Karpas-422 (cell line): ENCODE measurements at regions not wholly inside any gene's neighbourhood (a gene's known extent, or its start where the extent isn't known, plus 50 kb on each side); places are given as distances from the start of the nearest gene placed in this dataset.

ENCODE experiments used
- DNase-seq: peaks from one replicate; pipeline ENCODE4 v3.0.0-alpha.2; 2015
- H2AFZ ChIP-seq: fragments of 200-600 bp; sonication (generic); 2 replicates; pipeline ENCODE4 v1.6.1; 2014; ENCODE audit warnings: antibody characterized with exemption, low read length, mixed read lengths
- H3K27ac ChIP-seq: fragments of 200-600 bp; sonication (generic); 2 replicates; pipeline ENCODE4 v1.5.1; 2014; ENCODE audit warnings: mild to moderate bottlenecking, low read length, moderate library complexity
- H3K27me3 ChIP-seq: fragments of 200-600 bp; sonication (generic); 2 replicates; pipeline ENCODE4 v1.6.1; 2014; ENCODE audit warnings: low read length, mixed read lengths
- H3K36me3 ChIP-seq: fragments of 200-600 bp; sonication (generic); 2 replicates; pipeline ENCODE4 v1.6.1; 2014; ENCODE audit warnings: low read length, mixed read lengths; ENCODE audit not compliant: insufficient read depth
- H3K4me1 ChIP-seq: fragments of 200-600 bp; sonication (generic); 2 replicates; pipeline ENCODE4 v1.6.1; 2014; ENCODE audit warnings: mild to moderate bottlenecking, low read length, mixed read lengths
- H3K4me2 ChIP-seq: fragments of 200-600 bp; sonication (generic); 2 replicates; pipeline ENCODE4 v1.6.1; 2014; ENCODE audit warnings: low read length, low read depth, mild to moderate bottlenecking; ENCODE audit not compliant: poor library complexity, severe bottlenecking
- H3K4me3 ChIP-seq: fragments of 200-600 bp; sonication (generic); 2 replicates; pipeline ENCODE4 v1.5.1; 2014; ENCODE audit warnings: mild to moderate bottlenecking, antibody characterized with exemption, low read length, mixed read lengths
- H3K79me2 ChIP-seq: fragments of 200-600 bp; sonication (generic); 2 replicates; pipeline ENCODE4 v1.6.1; 2014; ENCODE audit warnings: mild to moderate bottlenecking, low read length, mixed read lengths
- H3K9ac ChIP-seq: fragments of 200-600 bp; sonication (generic); 2 replicates; pipeline ENCODE4 v1.6.0; 2014; ENCODE audit warnings: low read length
- H3K9me2 ChIP-seq: fragments of 200-600 bp; sonication (generic), shearing (Covaris generic); replicated peaks from 2 replicates; pipeline ENCODE4 v1.6.0; 2014; ENCODE audit warnings: mild to moderate bottlenecking, low read length, moderate library complexity; ENCODE audit not compliant: insufficient read depth
- H3K9me3 ChIP-seq: fragments of 300-700, 200-600 bp; sonication (generic); 2 replicates; pipeline ENCODE4 v1.6.1; 2014; ENCODE audit warnings: low read length, mixed read lengths
- H4K20me1 ChIP-seq: fragments of 200-600 bp; sonication (generic); 2 replicates; pipeline ENCODE4 v1.6.1; 2014; ENCODE audit warnings: mild to moderate bottlenecking, antibody characterized with exemption, low read length, low read depth; ENCODE audit not compliant: insufficient read depth

DNA sequence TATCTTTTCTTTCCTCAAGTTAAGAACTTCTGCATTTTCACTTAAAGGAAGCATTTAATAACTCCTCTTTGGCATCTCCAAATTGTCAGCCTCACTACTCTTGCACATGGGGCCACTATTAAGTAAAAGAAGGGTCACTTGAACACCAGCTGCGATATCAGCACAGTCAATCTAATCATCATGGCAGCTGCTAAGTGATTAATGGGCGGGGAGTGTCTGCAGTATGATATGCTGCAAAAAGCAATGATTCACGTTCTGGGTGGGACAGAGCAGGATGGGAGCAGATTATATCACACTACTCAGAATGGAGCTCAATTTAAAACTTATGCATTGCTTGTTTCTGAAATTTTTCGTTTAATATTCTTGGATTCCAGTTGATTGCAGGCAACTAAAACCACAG is 447.4 kb upstream of the PFKP start:
- Histone ChIP-seq H3K9ac (no peak overlapping the region), H3K36me3 (no peaks in the 10 kb centered on the region), H3K79me2 (no peaks in the 10 kb centered on the region), H4K20me1 (no peaks in the 10 kb centered on the region), H3K9me2 (no peaks in the 10 kb centered on the region), H3K9me3 (no peaks in the 10 kb centered on the region), H3K27me3 (0 out of 2 replicates have a peak, but pooled peaks cover 2% of the 10 kb centered on the region), H3K4me1 (peaks cover 19% of the 10 kb centered on the region), H3K4me3 (no peak overlapping the region), H3K4me2 (peak overlapping the region; percentile 51), H2AFZ (0 out of 2 replicates have a peak overlapping the region, but pooled peaks have one; percentile 7), H3K27ac (peak overlapping the region; percentile 17; the same call in 1 of the 2 replicates)
- peak; percentile 55 for DNase-seq

DNA sequence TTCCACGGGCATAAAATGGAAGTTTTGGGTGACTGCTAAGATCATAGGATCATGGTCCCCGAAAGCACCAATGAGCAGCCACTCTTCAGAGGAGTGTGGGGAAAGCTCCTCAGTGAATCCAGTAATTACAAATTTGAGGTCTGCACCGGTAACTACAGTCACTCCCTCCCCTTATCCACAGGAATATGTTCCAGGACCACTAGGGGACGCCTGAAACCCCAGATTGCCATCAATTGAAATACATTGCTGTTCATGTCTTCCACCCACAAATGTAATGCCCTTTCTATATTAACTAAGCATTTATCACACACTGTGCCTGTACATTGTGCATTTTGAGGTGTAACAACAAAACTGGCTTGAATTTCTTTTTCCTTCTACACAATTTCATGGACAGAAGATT is 447.9 kb upstream of the PFKP start:
- Histone ChIP-seq H3K27me3 (0 out of 2 replicates have a peak, but pooled peaks cover 2% of the 10 kb centered on the region), H2AFZ (no peak overlapping the region), H3K36me3 (no peaks in the 10 kb centered on the region), H4K20me1 (no peaks in the 10 kb centered on the region), H3K9ac (no peak overlapping the region), H3K9me2 (no peaks in the 10 kb centered on the region), H3K9me3 (no peaks in the 10 kb centered on the region), H3K4me1 (peaks cover 19% of the 10 kb centered on the region), H3K27ac (peak overlapping the region; percentile 17; the same call in 1 of the 2 replicates), H3K79me2 (no peaks in the 10 kb centered on the region), H3K4me3 (no peak overlapping the region), H3K4me2 (peak overlapping the region; percentile 51)
- DNase-seq: peak; percentile 82

DNA sequence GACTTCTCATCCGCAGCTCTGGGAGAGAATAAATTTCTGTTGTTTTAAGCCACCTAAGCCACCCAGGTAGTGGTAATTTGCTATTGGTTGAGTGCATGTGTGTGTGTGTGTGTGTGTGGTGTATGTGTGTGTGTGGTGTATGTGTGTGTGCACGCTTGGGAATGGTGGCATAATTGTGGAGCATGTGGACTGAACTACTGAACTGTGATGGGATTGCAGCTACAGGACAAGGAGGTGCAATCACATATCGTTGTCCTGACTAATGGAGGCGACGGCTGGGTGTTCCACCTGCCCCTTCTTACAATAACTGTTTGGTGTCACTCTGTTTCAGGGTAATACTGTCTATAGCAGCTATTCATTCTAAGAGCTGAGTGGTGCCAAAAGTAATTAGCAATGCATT is 448.7 kb upstream of the PFKP start:
- H3K27ac ChIP-seq: no peak overlapping the region
- DNase-seq: no peak
- no peaks in the 10 kb centered on the region for H3K9me3 ChIP-seq
- H4K20me1 ChIP-seq: no peaks in the 10 kb centered on the region
- H3K79me2 ChIP-seq: no peaks in the 10 kb centered on the region
- H3K9me2 ChIP-seq: no peaks in the 10 kb centered on the region
- no peak overlapping the region for H2AFZ ChIP-seq
- no peaks in the 10 kb centered on the region for H3K36me3 ChIP-seq
- 0 out of 2 replicates have a peak, but pooled peaks cover 2% of the 10 kb centered on the region for H3K27me3 ChIP-seq
- H3K4me3 ChIP-seq: no peak overlapping the region
- no peak overlapping the region for H3K4me2 ChIP-seq
- H3K9ac ChIP-seq: no peak overlapping the region
- peaks cover 19% of the 10 kb centered on the region for H3K4me1 ChIP-seq

DNA sequence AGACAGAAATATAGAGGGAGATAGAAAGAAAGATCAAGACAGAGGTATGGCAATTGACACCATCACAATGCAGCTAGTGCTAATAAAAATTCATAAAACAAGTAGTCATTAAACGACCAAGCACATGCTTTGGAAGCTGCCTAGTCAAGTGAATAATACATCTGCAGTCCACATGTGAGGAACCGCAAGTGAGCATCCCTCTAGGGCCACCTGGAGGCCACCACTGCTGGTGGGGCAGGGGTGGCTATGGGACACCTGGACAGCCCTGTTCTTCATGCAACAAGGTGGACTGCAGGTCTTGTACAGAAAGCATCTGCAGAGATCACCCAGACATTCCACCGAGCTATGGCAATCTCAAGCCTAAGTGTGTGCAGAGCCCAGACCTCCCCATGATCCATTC is 451.1 kb upstream of the PFKP start:
- no peaks in the 10 kb centered on the region for H3K36me3 ChIP-seq
- 0 out of 2 replicates have a peak, but pooled peaks cover 2% of the 10 kb centered on the region for H3K27me3 ChIP-seq
- H3K27ac ChIP-seq: no peak overlapping the region
- no peak overlapping the region for H2AFZ ChIP-seq
- H3K79me2 ChIP-seq: no peaks in the 10 kb centered on the region
- H3K4me2 ChIP-seq: no peak overlapping the region
- H3K9me2 ChIP-seq: no peaks in the 10 kb centered on the region
- no peaks in the 10 kb centered on the region for H4K20me1 ChIP-seq
- no peak for DNase-seq
- no peaks in the 10 kb centered on the region for H3K9me3 ChIP-seq
- no peak overlapping the region for H3K4me3 ChIP-seq
- peaks cover 19% of the 10 kb centered on the region for H3K4me1 ChIP-seq
- H3K9ac ChIP-seq: no peak overlapping the region

DNA sequence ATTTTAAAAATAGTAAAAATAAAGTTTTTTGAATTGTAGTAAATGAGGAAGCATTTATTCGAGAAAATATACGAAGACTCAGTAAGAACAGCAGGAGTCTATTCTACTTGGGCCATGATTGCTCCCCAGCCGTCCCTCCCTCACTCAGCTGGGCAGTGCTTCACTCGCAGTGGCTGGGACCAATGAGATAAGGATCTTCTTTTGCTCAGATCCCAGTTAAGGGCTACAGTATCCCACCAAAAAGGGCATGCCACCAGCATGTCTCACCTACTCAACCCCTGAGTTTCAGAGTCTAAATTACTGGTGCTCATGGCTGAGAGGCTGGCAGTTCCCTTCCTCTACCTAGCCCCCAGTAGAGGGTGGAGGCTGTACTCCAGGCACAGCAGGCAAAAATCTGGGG is 455.7 kb upstream of the PFKP start:
- Histone ChIP-seq H3K36me3 (no peaks in the 10 kb centered on the region), H4K20me1 (no peaks in the 10 kb centered on the region), H3K9me3 (no peaks in the 10 kb centered on the region), H3K4me3 (no peak overlapping the region), H3K4me1 (peaks cover 5% of the 10 kb centered on the region), H3K79me2 (no peaks in the 10 kb centered on the region), H3K4me2 (no peak overlapping the region), H3K27me3 (no peaks in the 10 kb centered on the region), H3K9ac (no peak overlapping the region), H2AFZ (no peak overlapping the region), H3K9me2 (no peaks in the 10 kb centered on the region), H3K27ac (no peak overlapping the region)
- DNase-seq: no peak

DNA sequence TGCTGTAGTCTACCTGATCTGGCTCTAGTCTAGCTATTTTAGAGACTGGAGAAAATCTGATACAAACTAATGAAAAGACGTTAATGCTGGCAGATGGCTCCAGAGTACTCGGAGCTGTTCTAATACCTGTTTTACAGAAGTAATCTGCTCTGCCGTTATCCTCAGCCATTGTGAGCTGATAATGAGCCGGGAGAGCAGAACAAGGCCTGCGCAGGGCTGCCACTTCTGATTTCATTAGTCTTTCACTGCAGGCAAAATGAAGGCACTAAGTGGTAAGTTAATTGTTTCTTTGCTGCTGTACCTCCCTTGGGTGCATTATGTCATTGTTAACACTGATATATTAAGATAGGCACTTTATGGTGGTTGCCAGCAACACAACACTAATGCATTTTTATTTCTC is 456.4 kb upstream of the PFKP start:
- H4K20me1 ChIP-seq: no peaks in the 10 kb centered on the region
- H3K4me2 ChIP-seq: no peak overlapping the region
- no peaks in the 10 kb centered on the region for H3K27me3 ChIP-seq
- H3K4me3 ChIP-seq: no peak overlapping the region
- no peak for DNase-seq
- H3K27ac ChIP-seq: no peak overlapping the region
- no peaks in the 10 kb centered on the region for H3K79me2 ChIP-seq
- no peak overlapping the region for H3K9ac ChIP-seq
- no peaks in the 10 kb centered on the region for H3K9me3 ChIP-seq
- H3K9me2 ChIP-seq: no peaks in the 10 kb centered on the region
- H2AFZ ChIP-seq: no peak overlapping the region
- H3K36me3 ChIP-seq: no peaks in the 10 kb centered on the region
- peaks cover 4% of the 10 kb centered on the region for H3K4me1 ChIP-seq

DNA sequence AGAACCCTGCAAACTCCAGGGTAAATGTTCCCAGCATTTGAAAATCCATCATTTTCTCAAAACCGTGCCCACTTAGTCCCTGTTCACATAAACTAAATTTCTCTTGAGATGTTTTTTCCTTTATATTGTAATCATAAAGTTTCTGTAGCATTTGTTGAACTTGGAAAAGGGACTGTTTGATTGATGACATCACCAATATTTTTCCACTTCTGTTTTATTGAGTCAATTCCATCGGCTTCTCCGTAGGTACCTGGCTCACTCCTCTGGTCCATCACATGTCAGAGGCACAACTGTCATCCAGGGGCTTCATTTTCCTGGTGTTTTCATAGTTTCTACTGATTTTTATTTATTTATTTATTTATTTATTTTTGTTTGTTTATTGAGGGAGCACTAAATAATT is 462.5 kb upstream of the PFKP start:
- Histone ChIP-seq H3K4me2 (no peak overlapping the region), H4K20me1 (no peaks in the 10 kb centered on the region), H3K27me3 (0 out of 2 replicates have a peak, but pooled peaks cover 2% of the 10 kb centered on the region), H3K27ac (no peak overlapping the region), H2AFZ (no peak overlapping the region), H3K4me3 (no peak overlapping the region), H3K36me3 (no peaks in the 10 kb centered on the region), H3K9ac (no peak overlapping the region), H3K4me1 (no peaks in the 10 kb centered on the region), H3K9me2 (no peaks in the 10 kb centered on the region), H3K9me3 (no peaks in the 10 kb centered on the region), H3K79me2 (no peaks in the 10 kb centered on the region)
- DNase-seq: no peak

DNA sequence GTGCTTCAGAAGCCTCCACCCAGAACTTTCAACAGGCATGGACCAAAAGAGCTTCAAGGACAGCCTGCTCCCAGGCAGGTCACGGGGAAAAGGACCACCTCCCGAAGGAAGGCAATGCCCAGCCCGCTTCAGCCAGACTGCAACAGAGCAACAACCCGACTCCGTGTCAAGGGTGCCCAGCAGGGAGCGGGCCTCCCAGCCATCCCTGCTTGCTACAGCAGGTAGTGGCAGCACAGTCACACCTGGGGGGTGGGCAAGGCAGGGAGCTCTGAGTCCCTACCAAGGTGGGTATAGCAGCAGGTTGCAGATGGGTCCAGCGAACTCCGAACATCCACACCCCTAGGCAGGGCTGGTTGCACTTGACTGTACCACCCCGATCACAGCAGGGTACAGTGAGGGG is 467.8 kb upstream of the PFKP start:
- Histone ChIP-seq H3K27me3 (no peaks in the 10 kb centered on the region), H3K9ac (no peak overlapping the region), H3K9me3 (no peaks in the 10 kb centered on the region), H4K20me1 (no peaks in the 10 kb centered on the region), H3K4me3 (no peak overlapping the region), H3K4me1 (no peaks in the 10 kb centered on the region), H3K4me2 (no peak overlapping the region), H3K36me3 (no peaks in the 10 kb centered on the region), H3K27ac (no peak overlapping the region), H3K79me2 (no peaks in the 10 kb centered on the region), H2AFZ (no peak overlapping the region), H3K9me2 (no peaks in the 10 kb centered on the region)
- DNase-seq: no peak
